Gastroesophageal sphincter (tissue), 4 donors: ENCODE measurements at regions not wholly inside any gene's neighbourhood (a gene's known extent, or its start where the extent isn't known, plus 50 kb on each side); places are given as distances from the start of the nearest gene placed in this dataset.

ENCODE experiments used
- ATAC-seq: fragments of 150-250 bp; one replicate; pipeline ENCODE4 v1.9.1; 2016; ENCODE audit warnings: mild to moderate bottlenecking, moderate library complexity
- H3K27ac ChIP-seq, 4 donors: fragments of 200-600 bp; sonication (generic) in 3 of 4; 1 replicate in 3 of 4; 2 replicates in 1 of 4; pipeline ENCODE4 v1.5.1; 2016 to 2019
- H3K27me3 ChIP-seq: fragments of 200-600 bp; sonication (generic); one replicate; pipeline ENCODE4 v1.5.1; 2019
- H3K36me3 ChIP-seq, 2 donors: fragments of 200-600 bp; sonication (generic); one replicate each; pipeline ENCODE4 v1.5.1; 2019; ENCODE audit warnings: control low read depth in 1 of 2
- H3K4me1 ChIP-seq, 3 donors: fragments of 200-600 bp; sonication (generic); 1 replicate in 2 of 3; 2 replicates in 1 of 3; pipeline ENCODE4 v1.5.1; 2016 to 2019; ENCODE audit warnings: control low read depth in 2 of 3
- H3K4me3 ChIP-seq, 2 donors: fragments of 200-600 bp; sonication (generic); one replicate each; pipeline ENCODE4 v1.5.1; 2019; ENCODE audit warnings: mild to moderate bottlenecking in 1 of 2, moderate library complexity in 1 of 2
- H3K9me3 ChIP-seq, 3 donors: fragments of 200-600 bp; sonication (generic); one replicate each; pipeline ENCODE4 v1.5.1; 2017 to 2019; ENCODE audit warnings: control low read depth in 2 of 3
- CTCF ChIP-seq, 4 experiments: fragments of 200-600 bp in 2 of 4; fragments of 450-650 bp in 2 of 4; sonication (generic) in 1 of 4; IDR thresholded peaks; one replicate each; pipeline ENCODE4 v1.5.1; 2017 to 2019; ENCODE audit warnings: antibody characterized with exemption in 4 of 4, mild to moderate bottlenecking in 2 of 4, moderate library complexity in 2 of 4
- EP300 ChIP-seq: sonication (generic); formaldehyde crosslinking; IDR thresholded peaks from one replicate; pipeline ENCODE4 v1.6.1; 2017; ENCODE audit warnings: antibody characterized with exemption, mild to moderate bottlenecking
- POLR2A ChIP-seq, 2 donors: fragments of 450-650 bp; IDR thresholded peaks; one replicate each; pipeline ENCODE4 v1.6.1; 2017; ENCODE audit warnings: antibody characterized with exemption in 2 of 2, mild to moderate bottlenecking in 2 of 2, moderate library complexity in 1 of 2
- POLR2AphosphoS5 ChIP-seq: sonication (generic); formaldehyde crosslinking; IDR thresholded peaks from one replicate; pipeline ENCODE4 v1.6.1; 2017; ENCODE audit warnings: antibody characterized with exemption
- WGBS, 2 donors: methylation state at CpG; one replicate each; pipeline ENCODE4 v1.1.5; 2018; ENCODE audit warnings: low coverage in 1 of 2; 5-methylcytosine and 5-hydroxymethylcytosine counted together

DNA sequence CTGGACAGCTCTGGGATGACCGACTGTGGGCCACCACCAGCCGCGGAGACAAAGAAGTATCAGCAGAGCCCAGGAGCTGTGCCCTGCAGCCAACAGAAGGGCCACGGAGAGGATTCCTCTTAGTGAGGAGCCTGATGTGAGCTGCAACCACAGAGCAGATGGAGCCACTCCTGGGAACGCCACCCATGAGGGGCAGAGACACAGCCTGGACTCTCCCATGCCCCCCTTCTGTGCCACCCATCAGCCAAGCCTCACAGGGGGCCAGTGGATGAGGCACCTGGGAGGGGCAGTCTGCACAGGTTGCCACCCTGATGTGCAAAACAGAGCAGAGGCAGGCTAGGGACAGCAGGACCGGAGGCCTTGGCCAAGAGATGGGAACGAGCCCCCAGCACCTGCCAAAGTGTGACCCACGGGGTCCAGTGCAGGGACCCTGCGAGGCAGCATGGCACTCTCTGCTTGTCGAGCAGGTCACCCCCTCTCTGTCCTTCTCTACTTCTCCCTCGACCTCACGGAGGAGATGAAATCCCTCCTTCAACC, 380.7 kb upstream of the IRX1 start:
- H3K4me1 ChIP-seq: no peaks in the 10 kb centered on the region
- H3K4me3 ChIP-seq: no peak overlapping the region
- no peak overlapping the region for H3K27ac ChIP-seq
- no peak for TF ChIP-seq CTCF (IDR thresholded peaks at IDR 0.05)
- TF ChIP-seq EP300: no peak
- TF ChIP-seq POLR2A (IDR thresholded peaks at IDR 0.05): no peak
- no peak for TF ChIP-seq POLR2AphosphoS5
- 76 to 90% methylated on average over 2 to 4 of the region's 12 CpGs for WGBS, 2 donors
- no peak for ATAC-seq
- H3K9me3 ChIP-seq: no peaks in the 10 kb centered on the region
- H3K36me3 ChIP-seq: no peaks in the 10 kb centered on the region
- no peaks in the 10 kb centered on the region for H3K27me3 ChIP-seq

GRCh38 chr5:3214396-3214795, 381.2 kb upstream of the IRX1 start:
- Histone ChIP-seq H3K9me3 (no peaks in the 10 kb centered on the region), H3K36me3 (no peaks in the 10 kb centered on the region), H3K4me1 (no peaks in the 10 kb centered on the region), H3K27me3 (no peaks in the 10 kb centered on the region), H3K4me3 (no peak overlapping the region), H3K27ac (no peak overlapping the region)
- ATAC-seq: no peak
- TF ChIP-seq POLR2AphosphoS5 (no peak), CTCF (IDR thresholded peaks at IDR 0.05) (no peak), POLR2A (IDR thresholded peaks at IDR 0.05) (no peak), EP300 (no peak)
- 70% methylated on average over 2 of the region's 8 CpGs; no CpG with 5 or more reads in 1 of the 2 donors for WGBS, 2 donors

DNA sequence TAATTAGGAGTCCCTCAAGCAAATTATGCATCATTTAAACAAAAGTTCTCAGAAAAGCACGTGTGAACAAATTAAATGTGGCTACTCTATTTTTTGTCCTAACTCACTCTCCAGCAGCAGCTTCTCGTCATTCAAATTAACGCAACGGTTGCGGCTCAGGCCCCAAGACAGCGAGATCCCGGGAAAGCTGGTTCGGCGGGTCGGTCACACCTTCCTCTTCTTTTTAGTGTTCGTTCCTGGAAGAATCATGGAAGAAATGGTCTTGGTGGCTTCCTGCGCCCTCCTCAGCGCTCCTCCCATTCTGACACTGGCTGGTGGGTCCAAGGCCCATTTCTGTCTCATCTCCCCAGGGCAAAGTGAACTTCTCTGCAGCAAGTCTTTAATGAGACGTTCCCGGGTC, 382.8 kb upstream of the IRX1 start:
- H3K4me3 ChIP-seq: no peak overlapping the region
- no peaks in the 10 kb centered on the region for H3K27me3 ChIP-seq
- H3K9me3 ChIP-seq: no peaks in the 10 kb centered on the region
- H3K27ac ChIP-seq: no peak overlapping the region
- H3K4me1 ChIP-seq: no peaks in the 10 kb centered on the region
- WGBS, 2 donors: 88 to 89% methylated on average over 10 to 11 of the region's 15 CpGs
- ATAC-seq: no peak
- H3K36me3 ChIP-seq: no peaks in the 10 kb centered on the region
- no peak for TF ChIP-seq POLR2A (IDR thresholded peaks at IDR 0.05)
- no peak for TF ChIP-seq CTCF (IDR thresholded peaks at IDR 0.05)
- TF ChIP-seq POLR2AphosphoS5: no peak
- TF ChIP-seq EP300: no peak

DNA sequence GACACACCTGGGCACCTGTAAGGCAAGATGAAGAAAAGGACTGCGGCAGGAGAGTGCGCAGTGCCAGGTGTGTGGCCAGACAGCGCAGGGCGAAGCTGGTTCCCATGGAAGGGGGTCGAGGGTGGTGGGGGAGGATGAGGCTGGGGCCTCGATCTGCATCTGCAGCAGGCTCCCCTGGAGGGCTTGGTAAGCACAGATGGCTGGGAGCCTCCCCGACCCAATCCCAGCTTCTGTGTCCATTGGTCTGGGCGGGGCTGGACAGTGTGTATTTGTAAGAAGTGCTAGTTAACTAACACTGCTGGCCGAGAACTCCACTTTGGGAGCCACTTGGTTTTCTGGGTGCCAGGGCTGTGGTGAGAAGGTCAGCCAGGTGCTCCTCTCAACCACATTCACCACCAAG, 385.1 kb upstream of the IRX1 start:
- WGBS, 2 donors: 86 to 89% methylated on average over 4 of the region's 9 CpGs
- no peaks in the 10 kb centered on the region for H3K9me3 ChIP-seq
- H3K4me3 ChIP-seq: no peak overlapping the region
- no peak for ATAC-seq
- TF ChIP-seq POLR2AphosphoS5 (no peak), CTCF (IDR thresholded peaks at IDR 0.05) (no peak), EP300 (no peak), POLR2A (IDR thresholded peaks at IDR 0.05) (no peak)
- H3K4me1 ChIP-seq: no peaks in the 10 kb centered on the region
- H3K27ac ChIP-seq: no peak overlapping the region
- H3K27me3 ChIP-seq: no peaks in the 10 kb centered on the region
- H3K36me3 ChIP-seq: no peaks in the 10 kb centered on the region

- 64 to 70% methylated on average over 4 to 5 of the region's 5 CpGs for WGBS, 2 donors
These were observed 385.7 kb upstream of the IRX1 start for GRCh38 chr5:3209918-3210317.

More at GRCh38 chr5:3209918-3210317, 385.7 kb upstream of the IRX1 start:
- Histone ChIP-seq H3K4me3 (no peak overlapping the region), H3K27ac (no peak overlapping the region), H3K9me3 (no peaks in the 10 kb centered on the region), H3K36me3 (no peaks in the 10 kb centered on the region), H3K4me1 (no peaks in the 10 kb centered on the region), H3K27me3 (no peaks in the 10 kb centered on the region)
- no peak for ATAC-seq
- TF ChIP-seq POLR2AphosphoS5 (no peak), POLR2A (IDR thresholded peaks at IDR 0.05) (no peak), EP300 (no peak), CTCF (IDR thresholded peaks at IDR 0.05) (no peak)
